K562 (cell line): ENCODE measurements at regions not wholly inside any gene's neighbourhood (a gene's known extent, or its start where the extent isn't known, plus 50 kb on each side); places are given as distances from the start of the nearest gene placed in this dataset.

Source experiments
- ATAC-seq: fragments of 200-7000 bp; cut with Tn5 transposase; 3 replicates; pipeline ENCODE4 v1.9.1; 2020; ENCODE audit warnings: moderate library complexity
- BruUV-seq: library from RNA; stranded (reverse); fragments of 400-500 nt; replicated peaks from 2 replicates; lab custom pipeline; 2021; lab: Mats Ljungman, UMichigan
- CTCF ChIA-PET: fragments of 300-600 bp; formaldehyde crosslinking; extraction: SDS; loops from one replicate; lab custom pipeline; 2021; ENCODE audit warnings: low intra/inter-chr PET ratio; lab: Yijun Ruan, JAX
- POLR2A ChIA-PET: fragments of 300-600, 350-650 bp; sonication (Branson Sonifier 250); formaldehyde crosslinking; extraction: SDS; loops from one replicate; lab custom pipeline; 2021; ENCODE audit warnings: antibody characterized with exemption, inconsistent platforms; lab: Yijun Ruan, JAX
- DNase-seq, 4 experiments: peaks; one replicate each; pipeline versions ENCODE4 v3.0.0 to v3.0.0-alpha.2; 2011 to 2018; ENCODE audit warnings: low spot score in 3 of 4, mixed read lengths in 3 of 4; ENCODE audit errors: extremely low read depth in 1 of 4
- FAIRE-seq: peaks from 2 replicates; lab custom pipeline; 2011; peaks lifted over from hg19 to GRCh38; lab: Jason Lieb, UNC
- H2AFZ ChIP-seq: 2 replicates; pipeline ENCODE4 v1.6.0; 2011; ENCODE audit warnings: low read depth, low read length, control low read depth, inconsistent platforms
- H3K27ac ChIP-seq: fragments of 200-600 bp; 3 replicates; pipeline ENCODE4 v1.8.0; 2011; ENCODE audit warnings: low read depth, mild to moderate bottlenecking, control low read depth, inconsistent platforms, low read length, moderate library complexity, mixed read lengths; ENCODE audit errors: extremely low read depth
- H3K27me3 ChIP-seq, 2 experiments: fragments of 300-600 bp in 1 of 2; 2 replicates in 1 of 2; 3 replicates in 1 of 2; pipeline versions ENCODE4 v1.6.0 to v1.8.0; 2011; ENCODE audit warnings: inconsistent platforms in 2 of 2, low read length in 2 of 2, mild to moderate bottlenecking in 1 of 2, mixed read lengths in 1 of 2, moderate library complexity in 1 of 2; ENCODE audit not compliant: control insufficient read depth in 2 of 2, insufficient read depth in 2 of 2
- H3K36me3 ChIP-seq: fragments of 300-600 bp; 3 replicates; pipeline ENCODE4 v1.8.0; 2011; ENCODE audit warnings: mild to moderate bottlenecking, low read length, inconsistent platforms; ENCODE audit not compliant: control insufficient read depth, insufficient read depth
- H3K4me1 ChIP-seq, 2 experiments: fragments of 200-600 bp in 1 of 2; replicated peaks in 1 of 2; 2 replicates in 1 of 2; 3 replicates in 1 of 2; pipeline versions ENCODE4 v1.5.1 to v1.8.0; 2011; ENCODE audit warnings: inconsistent platforms in 2 of 2, low read length in 2 of 2, mild to moderate bottlenecking in 1 of 2, mixed read lengths in 1 of 2, moderate library complexity in 1 of 2; ENCODE audit not compliant: control insufficient read depth in 2 of 2, insufficient read depth in 2 of 2
- H3K4me2 ChIP-seq: 2 replicates; pipeline ENCODE4 v1.6.1; 2011; ENCODE audit warnings: low read length, control low read depth, inconsistent platforms, mixed read lengths; ENCODE audit not compliant: insufficient read depth
- H3K4me3 ChIP-seq: fragments of 200-600 bp; sonication (generic), shearing (Covaris generic); 2 replicates; pipeline ENCODE4 v1.5.1; 2016; ENCODE audit warnings: control low read depth, inconsistent platforms
- H3K79me2 ChIP-seq: fragments of 200-600 bp; 3 replicates; pipeline ENCODE4 v1.8.0; 2011; ENCODE audit warnings: low read length, inconsistent platforms; ENCODE audit not compliant: control insufficient read depth, insufficient read depth
- H3K9ac ChIP-seq, 2 experiments: 2 replicates each; pipeline versions ENCODE4 v1.6.0 to v1.6.1; 2011; ENCODE audit warnings: low read depth in 2 of 2, low read length in 2 of 2, control low read depth in 1 of 2, inconsistent platforms in 1 of 2, mild to moderate bottlenecking in 1 of 2, mixed read lengths in 1 of 2; ENCODE audit not compliant: insufficient read depth in 1 of 2
- H3K9me1 ChIP-seq: one replicate; pipeline ENCODE4 v1.6.0; 2011; ENCODE audit warnings: inconsistent platforms, mild to moderate bottlenecking, low read length, moderate library complexity; ENCODE audit not compliant: control insufficient read depth, insufficient read depth
- H3K9me3 ChIP-seq: replicated peaks from 2 replicates; pipeline ENCODE4 v1.5.1; 2011; ENCODE audit warnings: low read depth, low read length, inconsistent platforms; ENCODE audit not compliant: control insufficient read depth, insufficient read depth
- H4K20me1 ChIP-seq: replicated peaks from 2 replicates; pipeline ENCODE4 v1.6.1; 2011; ENCODE audit warnings: low read length, inconsistent platforms, mixed read lengths; ENCODE audit not compliant: control insufficient read depth, insufficient read depth
- BHLHE40 ChIP-seq: IDR thresholded peaks from 2 replicates; pipeline ENCODE4 v1.6.1; 2011; ENCODE audit warnings: low read length, improper control_type of control experiment
- GTF2A2 ChIP-seq: IDR thresholded peaks from 2 replicates; pipeline ENCODE4 v1.6.1; 2016; ENCODE audit warnings: mild to moderate bottlenecking, missing genetic modification characterization, missing compliant biosample characterization
- HMGN3 ChIP-seq: IDR thresholded peaks from 2 replicates; pipeline ENCODE4 v1.6.1; 2011; ENCODE audit warnings: borderline replicate concordance, low read depth, mild to moderate bottlenecking, mixed read lengths, low read length; ENCODE audit not compliant: insufficient read length; ENCODE audit errors: extremely low read depth
- MYBL2 ChIP-seq, 2 experiments: fragments of 450-650 bp in 1 of 2; sonication (generic) in 1 of 2; formaldehyde crosslinking in 1 of 2; IDR thresholded peaks; 2 replicates each; pipeline versions ENCODE4 v1.6.1 to v1.8.1; 2017 to 2022; ENCODE audit warnings: borderline replicate concordance in 1 of 2, inconsistent platforms in 1 of 2, low read depth in 1 of 2, mild to moderate bottlenecking in 1 of 2, missing genetic modification reagents in 1 of 2, moderate library complexity in 1 of 2
- NCOA2 ChIP-seq, 2 experiments: fragments of 450-650 bp; IDR thresholded peaks; 2 replicates each; pipeline ENCODE4 v1.6.1; 2018; ENCODE audit warnings: mild to moderate bottlenecking in 2 of 2, moderate library complexity in 1 of 2; ENCODE audit not compliant: partially characterized antibody in 2 of 2
- PCBP1 ChIP-seq: fragments of 200-400 bp; formaldehyde crosslinking; IDR thresholded peaks from 2 replicates; pipeline ENCODE4 v1.6.1; 2018; ENCODE audit warnings: mild to moderate bottlenecking, low read depth, low read length; ENCODE audit not compliant: poor library complexity, severe bottlenecking
- PHB2 ChIP-seq: fragments of 450-650 bp; IDR thresholded peaks from 2 replicates; pipeline ENCODE4 v1.6.1; 2017; ENCODE audit warnings: low read depth
- PRMT5 ChIP-seq: sonication (generic); formaldehyde crosslinking; IDR thresholded peaks from 2 replicates; pipeline ENCODE4 v1.5.0; 2020; ENCODE audit warnings: missing genetic modification reagents
- SIRT6 ChIP-seq: IDR thresholded peaks from one replicate; pipeline ENCODE4 v1.6.1; 2012; ENCODE audit warnings: low read depth, mild to moderate bottlenecking, control low read depth, inconsistent platforms, low read length, moderate library complexity
- SNIP1 ChIP-seq: fragments of 450-650 bp; IDR thresholded peaks from 2 replicates; pipeline ENCODE4 v1.7.1; 2017; ENCODE audit warnings: low read depth, mild to moderate bottlenecking
- TAF15 ChIP-seq: fragments of 200-400 bp; formaldehyde crosslinking; IDR thresholded peaks from 2 replicates; pipeline ENCODE4 v1.6.1; 2017; ENCODE audit warnings: mild to moderate bottlenecking, low read depth, low read length, moderate library complexity
- ZNF318 ChIP-seq, 2 experiments: fragments of 450-650 bp; IDR thresholded peaks; 2 replicates each; pipeline ENCODE4 v1.6.1; 2016; ENCODE audit warnings: mild to moderate bottlenecking in 2 of 2, borderline replicate concordance in 1 of 2, low read depth in 1 of 2, moderate library complexity in 1 of 2
- ZSCAN32 ChIP-seq: fragments of 450-650 bp; formaldehyde crosslinking; IDR thresholded peaks from 2 replicates; pipeline ENCODE4 v1.4.0; 2020; ENCODE audit warnings: mild to moderate bottlenecking, moderate library complexity
- WGBS: fragments of 100-300 bp; shearing (Covaris generic); methylation state at CpG from one replicate; pipeline ENCODE4 v1.1.6; 2016; ENCODE audit warnings: low coverage, mixed read lengths; ENCODE audit not compliant: insufficient coverage; ENCODE audit errors: missing lambda C conversion rate; 5-methylcytosine and 5-hydroxymethylcytosine counted together
- in situ Hi-C: fragments of 300-500 bp; cut with MboI; formaldehyde crosslinking; loops from 4 replicates; pipeline ENCODE4 v1.15.0; 2018; ENCODE audit warnings: inconsistent platforms, mixed read lengths
- intact Hi-C: fragments of 100-400 bp; cut with micrococcal nuclease; formaldehyde crosslinking; loops from 2 replicates; pipeline ENCODE4 v1.14.2; 2022
- TF ChIP-seq, protein P1 (sequence below): fragments of 450-650 bp; formaldehyde crosslinking; conservative IDR thresholded peaks from 2 replicates; pipeline ENCODE4 v1.4.0; 2022; ENCODE audit warnings: mild to moderate bottlenecking, missing genetic modification characterization

DNA sequence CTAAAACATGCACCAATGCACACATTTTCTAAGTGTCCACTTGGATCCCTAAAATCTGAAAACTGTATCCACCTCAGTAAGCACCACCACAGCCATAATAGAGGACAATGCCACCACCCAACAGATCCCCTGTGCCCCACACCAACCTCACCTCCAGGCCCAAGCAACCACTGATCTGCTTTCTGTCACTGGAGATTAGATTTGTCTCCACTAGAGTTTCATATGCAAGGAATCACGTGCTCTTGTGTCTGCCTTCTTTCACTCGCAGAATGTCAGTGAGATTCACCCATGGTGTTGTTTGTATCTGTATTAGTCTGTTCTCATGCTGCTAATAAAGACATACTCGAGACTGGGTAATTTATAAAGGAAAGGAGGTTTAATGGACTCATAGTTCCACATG is 216.1 kb upstream of the WWC1 start:
- in situ Hi-C loops, result no loop called here
- TF ChIP-seq, protein P1, sequence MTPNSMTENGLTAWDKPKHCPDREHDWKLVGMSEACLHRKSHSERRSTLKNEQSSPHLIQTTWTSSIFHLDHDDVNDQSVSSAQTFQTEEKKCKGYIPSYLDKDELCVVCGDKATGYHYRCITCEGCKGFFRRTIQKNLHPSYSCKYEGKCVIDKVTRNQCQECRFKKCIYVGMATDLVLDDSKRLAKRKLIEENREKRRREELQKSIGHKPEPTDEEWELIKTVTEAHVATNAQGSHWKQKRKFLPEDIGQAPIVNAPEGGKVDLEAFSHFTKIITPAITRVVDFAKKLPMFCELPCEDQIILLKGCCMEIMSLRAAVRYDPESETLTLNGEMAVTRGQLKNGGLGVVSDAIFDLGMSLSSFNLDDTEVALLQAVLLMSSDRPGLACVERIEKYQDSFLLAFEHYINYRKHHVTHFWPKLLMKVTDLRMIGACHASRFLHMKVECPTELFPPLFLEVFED (CRISPR knock-in tag), result no peak
- no peak for TF ChIP-seq NCOA2 (IDR thresholded peaks at IDR 0.05; ENCODE audit: partially characterized antibody in 2 of 2)
- no peak for TF ChIP-seq TAF15
- TF ChIP-seq SNIP1, result no peak
- TF ChIP-seq MYBL2 (IDR thresholded peaks at IDR 0.05; ENCODE audit: low read depth), result no peak
- TF ChIP-seq MYBL2 (CRISPR knock-in tag; IDR thresholded peaks at IDR 0.05; ENCODE audit: borderline replicate concordance), result no peak
- TF ChIP-seq ZSCAN32, result no peak
- no peak for TF ChIP-seq PCBP1
- TF ChIP-seq SIRT6, result no peak
- TF ChIP-seq PRMT5 (CRISPR knock-in tag), result no peak
- TF ChIP-seq BHLHE40, result no peak
- TF ChIP-seq ZNF318 (IDR thresholded peaks at IDR 0.05; ENCODE audit: borderline replicate concordance in 1 of 2, low read depth in 1 of 2), result no peak
- TF ChIP-seq HMGN3, result no peak
- no peak for TF ChIP-seq PHB2
- no peak for TF ChIP-seq GTF2A2 (tag)

More for the DNA sequence above, 216.1 kb upstream of the WWC1 start:
- no TSS peak for BruUV-seq
- intact Hi-C loops, result no loop called here
- Histone ChIP-seq H3K27ac (no peak overlapping the region), H3K4me2 (no peak overlapping the region), H3K36me3 (no peaks in the 10 kb centered on the region), H3K9me1 (no peaks in the 10 kb centered on the region), H3K27me3 (no peaks in the 10 kb centered on the region), H3K4me1 (no peaks in the 10 kb centered on the region), H4K20me1 (no peaks in the 10 kb centered on the region), H3K9ac (no peak overlapping the region), H3K4me3 (no peak overlapping the region), H3K9me3 (no peaks in the 10 kb centered on the region), H2AFZ (no peak overlapping the region), H3K79me2 (no peaks in the 10 kb centered on the region)
- FAIRE-seq, result no peak
- WGBS, result 3% methylated on average over 3 of the region's 3 CpGs
- POLR2A ChIA-PET, result no interaction called here
- ATAC-seq, result no peak
- DNase-seq, result no peak
- CTCF ChIA-PET, result no interaction called here
